CD14-positive monocyte (primary cell): ENCODE measurements at regions not wholly inside any gene's neighbourhood (a gene's known extent, or its start where the extent isn't known, plus 50 kb on each side); places are given as distances from the start of the nearest gene placed in this dataset.

Experiments
- DNase-seq, 3 donors: peaks; one replicate each; pipeline ENCODE4 v3.0.0-alpha.2; 2011 to 2022
- H2AFZ ChIP-seq: 2 replicates; pipeline ENCODE4 v1.6.0; 2012; ENCODE audit warnings: mild to moderate bottlenecking, low read depth, low read length, inconsistent platforms; ENCODE audit not compliant: insufficient read depth, poor library complexity, severe bottlenecking
- H3K27ac ChIP-seq, 2 donors: 1 replicate in 1 of 2; 2 replicates in 1 of 2; pipeline ENCODE4 v1.5.1; 2012 to 2013; ENCODE audit warnings: low read length in 2 of 2, control low read depth in 1 of 2, inconsistent platforms in 1 of 2, low read depth in 1 of 2, mild to moderate bottlenecking in 1 of 2
- H3K27me3 ChIP-seq, 2 donors: one replicate each; pipeline versions ENCODE4 v1.6.0 to v1.6.1; 2011 to 2013; ENCODE audit warnings: low read length in 2 of 2; ENCODE audit not compliant: control insufficient read depth in 2 of 2, insufficient read depth in 2 of 2
- H3K36me3 ChIP-seq, 2 donors: replicated peaks in 1 of 2; 1 replicate in 1 of 2; 2 replicates in 1 of 2; pipeline versions ENCODE4 v1.5.1 to v1.6.1; 2012 to 2013; ENCODE audit warnings: low read length in 2 of 2, control low read depth in 1 of 2, inconsistent platforms in 1 of 2, mild to moderate bottlenecking in 1 of 2; ENCODE audit not compliant: insufficient read depth in 2 of 2, control insufficient read depth in 1 of 2
- H3K4me1 ChIP-seq, 2 donors: 1 replicate in 1 of 2; 2 replicates in 1 of 2; pipeline versions ENCODE4 v1.5.1 to v1.6.1; 2012 to 2013; ENCODE audit warnings: low read length in 2 of 2, control low read depth in 1 of 2, inconsistent platforms in 1 of 2, mild to moderate bottlenecking in 1 of 2, moderate library complexity in 1 of 2; ENCODE audit not compliant: insufficient read depth in 2 of 2, control insufficient read depth in 1 of 2
- H3K4me2 ChIP-seq: replicated peaks from 2 replicates; pipeline ENCODE3; 2012; ENCODE audit warnings: low read length, moderate library complexity, mild to moderate bottlenecking; ENCODE audit not compliant: poor library complexity, severe bottlenecking; ENCODE audit errors: extremely low read depth
- H3K4me3 ChIP-seq, 3 experiments: fragments of 200-600 bp in 1 of 3; sonication (generic) in 1 of 3; replicated peaks in 1 of 3; 1 replicate in 2 of 3; 2 replicates in 1 of 3; pipeline ENCODE4 v1.5.1; 2011 to 2013; ENCODE audit warnings: low read length in 3 of 3, mild to moderate bottlenecking in 3 of 3, control low read depth in 2 of 3, low read depth in 2 of 3, inconsistent platforms in 1 of 3, moderate library complexity in 1 of 3
- H3K79me2 ChIP-seq: 2 replicates; pipeline ENCODE4 v1.6.0; 2012; ENCODE audit warnings: mild to moderate bottlenecking, control low read depth, inconsistent platforms, low read length, moderate library complexity; ENCODE audit not compliant: insufficient read depth
- H3K9ac ChIP-seq: 2 replicates; pipeline ENCODE4 v1.6.0; 2017; ENCODE audit warnings: low read length, mild to moderate bottlenecking; ENCODE audit not compliant: insufficient read depth, poor library complexity, severe bottlenecking
- H3K9me3 ChIP-seq, 2 donors: replicated peaks in 1 of 2; 1 replicate in 1 of 2; 2 replicates in 1 of 2; pipeline versions ENCODE4 v1.5.1 to v1.6.1; 2012 to 2013; ENCODE audit warnings: low read length in 2 of 2, control low read depth in 1 of 2; ENCODE audit not compliant: control insufficient read depth in 1 of 2, insufficient read depth in 1 of 2
- H4K20me1 ChIP-seq: 2 replicates; pipeline ENCODE4 v1.6.0; 2012; ENCODE audit warnings: mild to moderate bottlenecking, low read length, control low read depth, moderate library complexity; ENCODE audit not compliant: insufficient read depth
- H3K27ac Mint-ChIP-seq, 7 donors: one replicate each; pipeline ENCODE4 v1.8.0; 2020; ENCODE audit warnings: mild to moderate bottlenecking in 7 of 7, mixed read lengths in 7 of 7, moderate library complexity in 6 of 7, inconsistent platforms in 2 of 7
- H3K27me3 Mint-ChIP-seq, 3 donors: one replicate each; pipeline ENCODE4 v1.8.0; 2021 to 2022; ENCODE audit warnings: low read depth in 3 of 3, mild to moderate bottlenecking in 3 of 3, mixed read lengths in 3 of 3, moderate library complexity in 3 of 3, inconsistent platforms in 1 of 3
- H3K36me3 Mint-ChIP-seq, 2 donors: one replicate each; pipeline ENCODE4 v1.8.0; 2020; ENCODE audit warnings: mixed read lengths in 2 of 2, inconsistent platforms in 1 of 2, mild to moderate bottlenecking in 1 of 2
- H3K4me1 Mint-ChIP-seq: one replicate; pipeline ENCODE4 v1.8.0; 2020; ENCODE audit warnings: mild to moderate bottlenecking, mixed read lengths
- H3K4me3 Mint-ChIP-seq, 2 donors: one replicate each; pipeline ENCODE4 v1.8.0; 2020; ENCODE audit warnings: mild to moderate bottlenecking in 2 of 2, mixed read lengths in 2 of 2, moderate library complexity in 1 of 2
- H3K9me3 Mint-ChIP-seq, 7 donors: one replicate each; pipeline ENCODE4 v1.8.0; 2020 to 2022; ENCODE audit warnings: mixed read lengths in 7 of 7, mild to moderate bottlenecking in 6 of 7, moderate library complexity in 6 of 7, inconsistent platforms in 2 of 7
- WGBS: methylation state at CpG from one replicate; pipeline ENCODE4 v1.1.5; 2013; ENCODE audit warnings: missing lambda C conversion rate; ENCODE audit not compliant: insufficient coverage; 5-methylcytosine and 5-hydroxymethylcytosine counted together
- intact Hi-C, 2 donors: fragments of 100-400 bp; cut with micrococcal nuclease; formaldehyde crosslinking; loops; one replicate each; pipeline versions ENCODE4 v1.15.0 to v1.15.1; 2023
- TF ChIP-seq, protein P1 (sequence below): fragments of 200-600 bp; IDR thresholded peaks from one replicate; pipeline ENCODE4 v1.8.0; 2022; ENCODE audit warnings: antibody characterized with exemption, mild to moderate bottlenecking

DNA sequence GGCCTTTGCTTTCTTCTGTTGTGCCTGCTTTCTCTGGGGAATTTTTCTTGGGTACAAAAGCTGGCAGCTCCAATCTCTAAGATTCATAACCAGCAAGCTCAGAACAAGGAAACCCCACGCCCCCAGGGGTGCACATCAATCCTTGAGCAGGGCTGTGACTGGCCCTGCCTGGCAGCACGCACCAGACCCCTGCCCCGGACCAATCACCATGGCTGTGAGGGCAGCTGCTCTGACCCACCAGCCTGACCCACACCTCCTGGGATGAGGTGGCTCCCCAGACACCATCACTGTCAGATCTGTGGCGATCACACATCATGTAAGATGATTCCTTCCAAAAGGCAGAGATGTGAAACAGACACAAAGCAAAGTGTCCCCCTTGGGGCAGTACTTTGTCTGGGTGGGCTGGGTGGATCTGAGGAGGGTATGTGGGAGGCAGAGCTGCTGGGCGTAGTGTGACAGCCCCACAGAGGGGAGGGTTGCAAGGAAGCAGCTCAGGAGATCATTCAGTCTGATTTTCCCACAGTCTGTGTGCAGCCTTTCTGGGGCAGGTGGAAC is 175.5 kb upstream of the SHH start:
- Mint-ChIP-seq H3K4me3 (no peak overlapping the region), H3K4me1 (no peaks in the 10 kb centered on the region), H3K36me3 (no peaks in the 10 kb centered on the region), H3K27me3 (peaks cover 0 to 2% (median 0%) of the 10 kb centered on the region in 3 donors), H3K27ac (no peak overlapping the region), H3K9me3 (peaks cover 11 to 19% (median 13%) of the 10 kb centered on the region in 7 donors)
- Histone ChIP-seq H3K27me3 (no peaks in the 10 kb centered on the region), H3K4me3 (no peak overlapping the region), H2AFZ (no peak overlapping the region), H3K9me3 (peaks cover 5 to 14% of the 10 kb centered on the region in 2 donors), H3K4me2 (no peak overlapping the region), H3K79me2 (no peaks in the 10 kb centered on the region), H4K20me1 (no peaks in the 10 kb centered on the region), H3K36me3 (no peaks in the 10 kb centered on the region), H3K9ac (no peak overlapping the region), H3K4me1 (no peaks in the 10 kb centered on the region), H3K27ac (no peak overlapping the region)
- TF ChIP-seq, protein P1, sequence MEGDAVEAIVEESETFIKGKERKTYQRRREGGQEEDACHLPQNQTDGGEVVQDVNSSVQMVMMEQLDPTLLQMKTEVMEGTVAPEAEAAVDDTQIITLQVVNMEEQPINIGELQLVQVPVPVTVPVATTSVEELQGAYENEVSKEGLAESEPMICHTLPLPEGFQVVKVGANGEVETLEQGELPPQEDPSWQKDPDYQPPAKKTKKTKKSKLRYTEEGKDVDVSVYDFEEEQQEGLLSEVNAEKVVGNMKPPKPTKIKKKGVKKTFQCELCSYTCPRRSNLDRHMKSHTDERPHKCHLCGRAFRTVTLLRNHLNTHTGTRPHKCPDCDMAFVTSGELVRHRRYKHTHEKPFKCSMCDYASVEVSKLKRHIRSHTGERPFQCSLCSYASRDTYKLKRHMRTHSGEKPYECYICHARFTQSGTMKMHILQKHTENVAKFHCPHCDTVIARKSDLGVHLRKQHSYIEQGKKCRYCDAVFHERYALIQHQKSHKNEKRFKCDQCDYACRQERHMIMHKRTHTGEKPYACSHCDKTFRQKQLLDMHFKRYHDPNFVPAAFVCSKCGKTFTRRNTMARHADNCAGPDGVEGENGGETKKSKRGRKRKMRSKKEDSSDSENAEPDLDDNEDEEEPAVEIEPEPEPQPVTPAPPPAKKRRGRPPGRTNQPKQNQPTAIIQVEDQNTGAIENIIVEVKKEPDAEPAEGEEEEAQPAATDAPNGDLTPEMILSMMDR, result no peak
- WGBS, result 96% methylated on average over 4 of the region's 5 CpGs
- intact Hi-C loops, result no loop called here
- no peak for DNase-seq

GRCh38 chr7:155986497-155987160 is 174.4 kb upstream of the SHH start:
- no peak overlapping the region for H3K4me3 Mint-ChIP-seq
- Histone ChIP-seq H4K20me1 (no peaks in the 10 kb centered on the region), H3K4me3 (no peak overlapping the region), H2AFZ (no peak overlapping the region), H3K27me3 (no peaks in the 10 kb centered on the region), H3K79me2 (no peaks in the 10 kb centered on the region), H3K27ac (no peak overlapping the region), H3K36me3 (no peaks in the 10 kb centered on the region), H3K4me2 (no peak overlapping the region), H3K4me1 (no peaks in the 10 kb centered on the region), H3K9ac (no peak overlapping the region), H3K9me3 (peaks cover 5 to 14% of the 10 kb centered on the region in 2 donors)
- H3K27ac Mint-ChIP-seq, result no peak overlapping the region
- no peaks in the 10 kb centered on the region for H3K4me1 Mint-ChIP-seq
- peaks cover 0 to 2% (median 0%) of the 10 kb centered on the region in 3 donors for H3K27me3 Mint-ChIP-seq
- 90% methylated on average over 7 of the region's 10 CpGs for WGBS
- DNase-seq, result no peak
- TF ChIP-seq, protein P1, result no peak
- intact Hi-C loops, result no loop called here
- no peaks in the 10 kb centered on the region for H3K36me3 Mint-ChIP-seq
- peaks cover 11 to 19% (median 13%) of the 10 kb centered on the region in 7 donors for H3K9me3 Mint-ChIP-seq
